OCI-LY3 (cell line): ENCODE measurements at regions not wholly inside any gene's neighbourhood (a gene's known extent, or its start where the extent isn't known, plus 50 kb on each side); places are given as distances from the start of the nearest gene placed in this dataset.

Experiments
- H2AFZ ChIP-seq: fragments of 200-600, 300-600 bp; shearing (Covaris generic); 2 replicates; pipeline ENCODE4 v1.6.0; 2014; ENCODE audit warnings: antibody characterized with exemption, low read depth, low read length
- H3K27ac ChIP-seq: fragments of 200-600, 300-600 bp; sonication (generic); 2 replicates; pipeline ENCODE4 v1.5.1; 2014; ENCODE audit warnings: mild to moderate bottlenecking, low read length, moderate library complexity, mixed read lengths
- H3K27me3 ChIP-seq: fragments of 200-600, 300-600 bp; sonication (generic); 2 replicates; pipeline ENCODE4 v1.6.1; 2014; ENCODE audit warnings: low read depth, low read length, mixed read lengths
- H3K36me3 ChIP-seq: fragments of 200-600, 300-600 bp; sonication (generic); replicated peaks from 2 replicates; pipeline ENCODE3; 2014; ENCODE audit warnings: low read depth, low read length, mixed read lengths
- H3K4me1 ChIP-seq: fragments of 300-600, 200-600 bp; sonication (generic); 2 replicates; pipeline ENCODE4 v1.6.1; 2014; ENCODE audit warnings: low read length, mixed read lengths
- H3K4me2 ChIP-seq: fragments of 200-600, 300-600 bp; sonication (generic); 2 replicates; pipeline ENCODE4 v1.6.1; 2014; ENCODE audit warnings: low read length, mixed read lengths
- H3K4me3 ChIP-seq: fragments of 300-600, 200-600 bp; sonication (generic); 2 replicates; pipeline ENCODE4 v1.5.1; 2014; ENCODE audit warnings: antibody characterized with exemption, mild to moderate bottlenecking, low read length, moderate library complexity
- H3K79me2 ChIP-seq: fragments of 300-600, 200-600 bp; shearing (Covaris generic); 2 replicates; pipeline ENCODE4 v1.6.1; 2014; ENCODE audit warnings: mild to moderate bottlenecking, low read length, mixed read lengths
- H3K9ac ChIP-seq: fragments of 300-600, 200-600 bp; shearing (Covaris generic); 2 replicates; pipeline ENCODE4 v1.6.0; 2014; ENCODE audit warnings: mild to moderate bottlenecking, low read length, moderate library complexity
- H3K9me3 ChIP-seq: fragments of 200-600, 300-600 bp; shearing (Covaris generic); 2 replicates; pipeline ENCODE4 v1.6.1; 2014; ENCODE audit warnings: low read length, mixed read lengths; ENCODE audit not compliant: insufficient read depth
- H4K20me1 ChIP-seq: fragments of 200-600, 300-600 bp; sonication (generic); 2 replicates; pipeline ENCODE4 v1.6.1; 2016; ENCODE audit warnings: low read length, mixed read lengths; ENCODE audit not compliant: insufficient read depth
- EZH2phosphoT487 ChIP-seq: fragments of 200-600 bp; shearing (Covaris generic); IDR thresholded peaks from 2 replicates; pipeline ENCODE4 v1.6.1; 2018; ENCODE audit warnings: antibody characterized with exemption, mixed run types, low read depth
- TF ChIP-seq, protein P1 (sequence below): fragments of 200-600, 300-600 bp; sonication (generic); IDR thresholded peaks from 2 replicates; pipeline ENCODE4 v1.5.1; 2014; ENCODE audit warnings: antibody characterized with exemption, low read length, low read depth

GRCh38 chr4:34253239-34253638, 1991.1 kb downstream of the ARAP2 start:
- TF ChIP-seq, protein P1, sequence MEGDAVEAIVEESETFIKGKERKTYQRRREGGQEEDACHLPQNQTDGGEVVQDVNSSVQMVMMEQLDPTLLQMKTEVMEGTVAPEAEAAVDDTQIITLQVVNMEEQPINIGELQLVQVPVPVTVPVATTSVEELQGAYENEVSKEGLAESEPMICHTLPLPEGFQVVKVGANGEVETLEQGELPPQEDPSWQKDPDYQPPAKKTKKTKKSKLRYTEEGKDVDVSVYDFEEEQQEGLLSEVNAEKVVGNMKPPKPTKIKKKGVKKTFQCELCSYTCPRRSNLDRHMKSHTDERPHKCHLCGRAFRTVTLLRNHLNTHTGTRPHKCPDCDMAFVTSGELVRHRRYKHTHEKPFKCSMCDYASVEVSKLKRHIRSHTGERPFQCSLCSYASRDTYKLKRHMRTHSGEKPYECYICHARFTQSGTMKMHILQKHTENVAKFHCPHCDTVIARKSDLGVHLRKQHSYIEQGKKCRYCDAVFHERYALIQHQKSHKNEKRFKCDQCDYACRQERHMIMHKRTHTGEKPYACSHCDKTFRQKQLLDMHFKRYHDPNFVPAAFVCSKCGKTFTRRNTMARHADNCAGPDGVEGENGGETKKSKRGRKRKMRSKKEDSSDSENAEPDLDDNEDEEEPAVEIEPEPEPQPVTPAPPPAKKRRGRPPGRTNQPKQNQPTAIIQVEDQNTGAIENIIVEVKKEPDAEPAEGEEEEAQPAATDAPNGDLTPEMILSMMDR = no peak
- no peak for TF ChIP-seq EZH2phosphoT487
- no peaks in the 10 kb centered on the region for H3K4me1 ChIP-seq
- H2AFZ ChIP-seq = no peak overlapping the region
- H3K9ac ChIP-seq = no peak overlapping the region
- no peak overlapping the region for H3K4me3 ChIP-seq
- no peaks in the 10 kb centered on the region for H3K27me3 ChIP-seq
- no peaks in the 10 kb centered on the region for H3K79me2 ChIP-seq
- no peak overlapping the region for H3K27ac ChIP-seq
- H3K9me3 ChIP-seq = no peaks in the 10 kb centered on the region
- no peaks in the 10 kb centered on the region for H4K20me1 ChIP-seq
- H3K4me2 ChIP-seq = no peak overlapping the region
- H3K36me3 ChIP-seq = no peaks in the 10 kb centered on the region

DNA sequence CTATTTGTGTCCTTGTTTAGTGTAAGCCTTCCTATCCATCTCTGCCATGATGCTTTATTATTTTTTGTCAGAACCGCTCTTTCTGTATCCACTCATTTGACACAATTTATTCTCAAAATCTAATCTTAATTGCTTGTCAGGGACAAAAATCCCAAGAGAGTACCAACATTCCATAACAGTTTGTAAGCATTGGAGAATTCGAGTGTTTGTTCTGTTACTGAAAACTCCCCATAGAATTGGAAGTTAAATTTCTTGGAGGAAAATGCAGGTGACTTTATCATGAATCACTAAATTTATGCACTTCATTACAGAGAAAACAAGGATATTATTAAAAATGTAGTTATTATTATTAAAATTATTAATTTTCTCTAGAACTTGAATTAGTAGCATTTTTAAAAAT, 1986.1 kb downstream of the ARAP2 start:
- Histone ChIP-seq H3K9me3 (no peaks in the 10 kb centered on the region), H3K79me2 (no peaks in the 10 kb centered on the region), H3K4me1 (no peaks in the 10 kb centered on the region), H3K36me3 (no peaks in the 10 kb centered on the region), H3K27me3 (no peaks in the 10 kb centered on the region), H3K4me3 (no peak overlapping the region), H3K9ac (no peak overlapping the region), H2AFZ (no peak overlapping the region), H3K4me2 (no peak overlapping the region), H4K20me1 (no peaks in the 10 kb centered on the region), H3K27ac (no peak overlapping the region)
- TF ChIP-seq, protein P1 = no peak
- TF ChIP-seq EZH2phosphoT487 = no peak

DNA sequence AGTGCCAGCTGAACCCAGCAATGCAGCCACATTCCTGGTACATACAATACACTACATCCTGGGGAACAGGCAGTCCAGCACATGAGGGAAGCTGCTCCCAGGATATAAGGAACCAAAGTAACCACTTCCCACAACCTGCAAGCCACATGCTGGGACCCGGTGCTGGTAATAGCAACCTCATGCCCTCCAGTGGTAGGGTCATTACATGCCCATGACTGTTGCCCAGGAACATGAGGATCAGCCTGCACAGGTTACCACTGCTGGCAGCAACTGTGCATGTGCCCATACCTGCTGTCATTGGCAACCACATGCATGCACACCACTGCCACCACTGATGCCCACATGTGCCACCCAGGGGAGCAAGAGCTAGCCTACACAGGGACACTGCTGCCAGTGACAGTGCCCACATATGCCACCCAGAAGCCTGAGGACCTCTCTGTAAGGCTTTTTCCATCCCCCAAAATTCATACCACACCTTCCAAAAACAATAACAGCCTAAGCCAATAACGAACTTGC, 1982.5 kb downstream of the ARAP2 start:
- Histone ChIP-seq H3K4me1 (no peaks in the 10 kb centered on the region), H3K27me3 (no peaks in the 10 kb centered on the region), H3K9me3 (no peaks in the 10 kb centered on the region), H2AFZ (no peak overlapping the region), H3K4me3 (no peak overlapping the region), H3K79me2 (no peaks in the 10 kb centered on the region), H3K9ac (no peak overlapping the region), H4K20me1 (no peaks in the 10 kb centered on the region), H3K36me3 (no peaks in the 10 kb centered on the region), H3K27ac (no peak overlapping the region), H3K4me2 (no peak overlapping the region)
- TF ChIP-seq, protein P1 = no peak
- no peak for TF ChIP-seq EZH2phosphoT487

DNA sequence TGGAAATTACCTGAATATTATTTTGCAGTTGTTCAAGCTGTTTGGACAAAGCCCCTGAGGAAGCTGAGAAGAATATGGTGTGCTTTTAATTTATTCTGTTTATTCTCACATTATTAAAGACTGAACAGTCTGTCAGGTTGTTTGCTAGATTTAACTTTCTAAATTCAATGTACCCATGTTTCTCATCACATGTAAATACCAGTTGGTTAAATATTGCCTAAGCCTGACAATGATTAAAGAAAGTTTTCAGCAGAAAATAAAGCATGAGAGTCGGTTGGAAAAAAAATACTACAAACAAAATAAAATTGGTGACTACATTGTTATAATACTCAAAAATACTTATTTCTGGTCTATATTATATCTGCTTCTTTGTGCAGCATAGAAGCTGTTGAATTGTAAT, 1974.7 kb downstream of the ARAP2 start:
- Histone ChIP-seq H3K4me3 (no peak overlapping the region), H3K9ac (no peak overlapping the region), H3K4me2 (no peak overlapping the region), H2AFZ (no peak overlapping the region), H3K36me3 (no peaks in the 10 kb centered on the region), H3K79me2 (no peaks in the 10 kb centered on the region), H3K4me1 (no peaks in the 10 kb centered on the region), H4K20me1 (no peaks in the 10 kb centered on the region), H3K9me3 (no peaks in the 10 kb centered on the region), H3K27ac (no peak overlapping the region), H3K27me3 (no peaks in the 10 kb centered on the region)
- TF ChIP-seq, protein P1 = no peak
- no peak for TF ChIP-seq EZH2phosphoT487
